ENCODE measurements at regions not wholly inside any gene's neighbourhood (a gene's known extent, or its start where the extent isn't known, plus 50 kb on each side); places are given as distances from the start of the nearest gene placed in this dataset.

DNA sequence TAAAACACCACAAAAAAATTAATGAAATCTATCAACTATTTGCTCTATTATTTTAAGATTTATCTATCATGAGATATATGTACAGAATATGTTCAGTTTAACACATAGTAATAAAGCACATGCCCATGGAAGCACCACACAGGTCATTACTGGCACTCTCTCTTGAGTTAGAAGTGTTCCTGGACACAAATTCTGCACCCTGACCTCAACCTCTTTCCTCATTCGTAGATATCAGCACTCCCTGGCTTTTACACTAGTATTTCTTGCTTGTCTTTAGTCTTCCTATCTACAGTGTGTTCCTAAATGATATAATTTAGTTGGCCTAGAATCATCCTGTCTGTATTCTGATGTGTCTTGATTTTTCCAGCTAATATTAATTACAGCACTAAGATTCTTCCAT is 321.0 kb upstream of the SOX5 start:
- TF ChIP-seq, protein P1, sequence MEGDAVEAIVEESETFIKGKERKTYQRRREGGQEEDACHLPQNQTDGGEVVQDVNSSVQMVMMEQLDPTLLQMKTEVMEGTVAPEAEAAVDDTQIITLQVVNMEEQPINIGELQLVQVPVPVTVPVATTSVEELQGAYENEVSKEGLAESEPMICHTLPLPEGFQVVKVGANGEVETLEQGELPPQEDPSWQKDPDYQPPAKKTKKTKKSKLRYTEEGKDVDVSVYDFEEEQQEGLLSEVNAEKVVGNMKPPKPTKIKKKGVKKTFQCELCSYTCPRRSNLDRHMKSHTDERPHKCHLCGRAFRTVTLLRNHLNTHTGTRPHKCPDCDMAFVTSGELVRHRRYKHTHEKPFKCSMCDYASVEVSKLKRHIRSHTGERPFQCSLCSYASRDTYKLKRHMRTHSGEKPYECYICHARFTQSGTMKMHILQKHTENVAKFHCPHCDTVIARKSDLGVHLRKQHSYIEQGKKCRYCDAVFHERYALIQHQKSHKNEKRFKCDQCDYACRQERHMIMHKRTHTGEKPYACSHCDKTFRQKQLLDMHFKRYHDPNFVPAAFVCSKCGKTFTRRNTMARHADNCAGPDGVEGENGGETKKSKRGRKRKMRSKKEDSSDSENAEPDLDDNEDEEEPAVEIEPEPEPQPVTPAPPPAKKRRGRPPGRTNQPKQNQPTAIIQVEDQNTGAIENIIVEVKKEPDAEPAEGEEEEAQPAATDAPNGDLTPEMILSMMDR (IDR thresholded peaks at IDR 0.05) = no peak
- TF ChIP-seq POLR2A (IDR thresholded peaks at IDR 0.05) = no peak
- Histone ChIP-seq H3K27ac (no peak overlapping the region), H3K9me3 (no peaks in the 10 kb centered on the region), H3K36me3 (ENCODE audit: low read depth, missing control alignments) (no peaks in the 10 kb centered on the region), H3K4me3 (no peak overlapping the region), H3K27me3 (no peaks in the 10 kb centered on the region), H3K4me1 (no peaks in the 10 kb centered on the region)
- intact Hi-C loops (cut with DNase I; ENCODE audit: low total_unique reads) = no loop called here
- no peak for DNase-seq
- 56 to 60% methylated on average over 1 of the region's 1 CpG for WGBS, 2 donors

- WGBS, 2 donors = 85 to 92% methylated on average over 1 of the region's 1 CpG
- H3K4me3 ChIP-seq = no peak overlapping the region
- no peaks in the 10 kb centered on the region for H3K9me3 ChIP-seq
- intact Hi-C loops (cut with DNase I; ENCODE audit: low total_unique reads) = no loop called here
- TF ChIP-seq, protein P1 (IDR thresholded peaks at IDR 0.05) = no peak
- TF ChIP-seq POLR2A (IDR thresholded peaks at IDR 0.05) = no peak
- no peaks in the 10 kb centered on the region for H3K27me3 ChIP-seq
- no peak overlapping the region for H3K27ac ChIP-seq
- DNase-seq = no peak
- no peaks in the 10 kb centered on the region for H3K36me3 ChIP-seq (ENCODE audit: low read depth, missing control alignments)
- no peaks in the 10 kb centered on the region for H3K4me1 ChIP-seq
Measured at GRCh38 chr12:24268663-24269186, 319.3 kb upstream of the SOX5 start.

GRCh38 chr12:24266982-24267381 is 317.5 kb upstream of the SOX5 start:
- 71 to 74% methylated on average over 2 of the region's 2 CpGs for WGBS, 2 donors

GRCh38 chr12:24256684-24257083 is 307.2 kb upstream of the SOX5 start:
- intact Hi-C loops (cut with DNase I; ENCODE audit: low total_unique reads) = no loop called here
- Histone ChIP-seq H3K27me3 (no peaks in the 10 kb centered on the region), H3K9me3 (no peaks in the 10 kb centered on the region), H3K36me3 (ENCODE audit: low read depth, missing control alignments) (no peaks in the 10 kb centered on the region), H3K4me1 (no peaks in the 10 kb centered on the region), H3K27ac (no peak overlapping the region), H3K4me3 (no peak overlapping the region)
- 84 to 91% methylated on average over 4 of the region's 4 CpGs for WGBS, 2 donors
- TF ChIP-seq, protein P1 (IDR thresholded peaks at IDR 0.05) = no peak
- TF ChIP-seq POLR2A (IDR thresholded peaks at IDR 0.05) = no peak
- no peak for DNase-seq

More at GRCh38 chr12:24266982-24267381, 317.5 kb upstream of the SOX5 start:
- H3K9me3 ChIP-seq = no peaks in the 10 kb centered on the region
- intact Hi-C loops (cut with DNase I; ENCODE audit: low total_unique reads) = no loop called here
- H3K4me1 ChIP-seq = no peaks in the 10 kb centered on the region
- no peak overlapping the region for H3K27ac ChIP-seq
- no peak for DNase-seq
- no peak overlapping the region for H3K4me3 ChIP-seq
- TF ChIP-seq, protein P1 (IDR thresholded peaks at IDR 0.05) = no peak
- no peak for TF ChIP-seq POLR2A (IDR thresholded peaks at IDR 0.05)
- H3K27me3 ChIP-seq = no peaks in the 10 kb centered on the region
- no peaks in the 10 kb centered on the region for H3K36me3 ChIP-seq (ENCODE audit: low read depth, missing control alignments)

- WGBS, 2 donors = 75 to 77% methylated on average over 7 of the region's 7 CpGs
- intact Hi-C loops (cut with DNase I; ENCODE audit: low total_unique reads) = no loop called here
- TF ChIP-seq, protein P1 (IDR thresholded peaks at IDR 0.05) = no peak
- TF ChIP-seq POLR2A (IDR thresholded peaks at IDR 0.05) = no peak
- no peak for DNase-seq
- Histone ChIP-seq H3K9me3 (no peaks in the 10 kb centered on the region), H3K27me3 (no peaks in the 10 kb centered on the region), H3K27ac (no peak overlapping the region), H3K36me3 (ENCODE audit: low read depth, missing control alignments) (no peaks in the 10 kb centered on the region), H3K4me3 (no peak overlapping the region), H3K4me1 (no peaks in the 10 kb centered on the region)
Measured at GRCh38 chr12:24255920-24256665, 306.6 kb upstream of the SOX5 start.
